ENCODE measurements at regions not wholly inside any gene's neighbourhood (a gene's known extent, or its start where the extent isn't known, plus 50 kb on each side); places are given as distances from the start of the nearest gene placed in this dataset.

DNA sequence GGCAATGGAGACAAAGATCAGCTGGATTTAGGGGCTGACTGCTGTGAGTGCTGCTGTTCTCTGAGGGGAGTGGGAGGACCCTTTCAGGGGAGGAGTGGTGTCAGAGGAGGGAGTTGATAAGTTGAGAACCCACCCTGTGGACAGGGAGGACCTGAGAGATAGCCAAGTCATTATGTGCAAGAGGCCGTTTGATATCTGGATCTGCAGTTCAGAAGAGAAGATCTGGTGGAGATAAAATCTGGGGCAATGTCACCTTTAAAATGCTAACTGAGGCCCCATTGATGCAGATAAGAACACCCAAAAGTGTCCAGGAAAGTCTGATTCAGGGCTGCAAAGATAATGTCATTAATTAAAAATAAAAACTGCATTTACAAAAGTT, 256.1 kb upstream of the HES1 start:
- no peak for DNase-seq (ENCODE audit: low spot score)
- TF ChIP-seq CTCF (IDR thresholded peaks at IDR 0.05; ENCODE audit: extremely low read depth, insufficient read depth, missing control alignments): no peak
- in situ Hi-C loops (cut with MboI; ENCODE audit: low pct_unique_long_range_greater_than_20kb, low sequenced_read_pairs, unreplicated experiment): no loop called here

GRCh38 chr3:193882091-193882490, 253.9 kb upstream of the HES1 start:
- in situ Hi-C loops (cut with MboI; ENCODE audit: low pct_unique_long_range_greater_than_20kb, low sequenced_read_pairs, unreplicated experiment): no loop called here
- DNase-seq (ENCODE audit: low spot score): no peak
- TF ChIP-seq CTCF (IDR thresholded peaks at IDR 0.05; ENCODE audit: extremely low read depth, insufficient read depth, missing control alignments): no peak

GRCh38 chr3:193883551-193883950, 252.4 kb upstream of the HES1 start:
- in situ Hi-C loops (cut with MboI; ENCODE audit: low pct_unique_long_range_greater_than_20kb, low sequenced_read_pairs, unreplicated experiment): no loop called here
- no peak for TF ChIP-seq CTCF (IDR thresholded peaks at IDR 0.05; ENCODE audit: extremely low read depth, insufficient read depth, missing control alignments)
- DNase-seq (ENCODE audit: low spot score): no peak

DNA sequence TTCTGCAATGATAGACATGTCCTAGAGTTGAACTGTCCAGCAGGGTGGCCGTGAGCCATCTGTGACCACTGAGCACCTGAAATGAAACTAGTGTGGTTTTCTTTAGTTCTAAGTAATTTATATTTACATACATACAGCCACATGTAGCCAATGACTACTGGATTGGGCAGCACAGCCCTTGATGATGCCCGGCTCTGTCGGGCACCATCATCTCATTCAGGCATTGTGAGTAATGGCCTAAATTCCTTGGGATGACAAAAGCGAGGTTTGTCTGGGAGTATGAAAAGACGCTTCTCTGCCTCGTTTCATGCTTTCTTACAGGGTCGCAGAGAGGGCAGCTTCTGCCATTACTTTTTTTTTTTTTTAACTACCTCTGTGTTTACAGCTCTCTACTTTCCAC, 251.9 kb upstream of the HES1 start:
- in situ Hi-C loops (cut with MboI; ENCODE audit: low pct_unique_long_range_greater_than_20kb, low sequenced_read_pairs, unreplicated experiment): no loop called here
- DNase-seq (ENCODE audit: low spot score): no peak
- no peak for TF ChIP-seq CTCF (IDR thresholded peaks at IDR 0.05; ENCODE audit: extremely low read depth, insufficient read depth, missing control alignments)

GRCh38 chr3:193884652-193885051, 251.3 kb upstream of the HES1 start:
- no peak for DNase-seq (ENCODE audit: low spot score)
- in situ Hi-C loops (cut with MboI; ENCODE audit: low pct_unique_long_range_greater_than_20kb, low sequenced_read_pairs, unreplicated experiment): no loop called here
- no peak for TF ChIP-seq CTCF (IDR thresholded peaks at IDR 0.05; ENCODE audit: extremely low read depth, insufficient read depth, missing control alignments)

DNA sequence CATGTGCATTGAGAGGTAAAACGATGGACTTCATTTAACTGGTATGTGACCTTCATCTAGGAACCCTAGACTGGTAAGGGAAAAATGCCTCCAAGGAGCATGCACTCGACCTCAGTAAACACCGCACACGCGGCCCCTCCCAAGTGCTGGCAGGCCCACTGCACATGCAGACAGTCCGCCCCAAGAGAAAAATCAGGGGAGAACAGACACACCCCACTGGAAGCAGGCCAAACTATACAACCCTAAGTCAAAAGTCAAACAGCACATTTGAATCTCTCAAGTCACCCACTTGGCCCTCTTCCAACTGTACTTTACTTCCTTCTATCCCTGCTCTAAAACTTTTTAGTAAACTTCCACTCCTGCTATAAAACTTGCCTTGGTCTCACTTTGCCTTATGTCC, 250.1 kb upstream of the HES1 start:
- no peak for TF ChIP-seq CTCF (IDR thresholded peaks at IDR 0.05; ENCODE audit: extremely low read depth, insufficient read depth, missing control alignments)
- no peak for DNase-seq (ENCODE audit: low spot score)
- in situ Hi-C loops (cut with MboI; ENCODE audit: low pct_unique_long_range_greater_than_20kb, low sequenced_read_pairs, unreplicated experiment): no loop called here

Measured in GM13977 (cell line).